IPS-18a (cell line): ENCODE measurements at regions not wholly inside any gene's neighbourhood (a gene's known extent, or its start where the extent isn't known, plus 50 kb on each side); places are given as distances from the start of the nearest gene placed in this dataset.
"Not testable (repeated sequence)": the region's sequence is repeated elsewhere in the genome, so short reads cannot be mapped to it uniquely, and the experiment has no call there.

Experiments used
- H3K27ac ChIP-seq: one replicate; pipeline ENCODE4 v1.5.1; 2013; ENCODE audit warnings: low read length
- H3K27me3 ChIP-seq: one replicate; pipeline ENCODE4 v1.6.1; 2013; ENCODE audit warnings: mild to moderate bottlenecking, low read length; ENCODE audit not compliant: control insufficient read depth, insufficient read depth
- H3K36me3 ChIP-seq: one replicate; pipeline ENCODE4 v1.6.1; 2013; ENCODE audit warnings: low read depth, low read length; ENCODE audit not compliant: control insufficient read depth
- H3K4me1 ChIP-seq: one replicate; pipeline ENCODE4 v1.6.1; 2013; ENCODE audit warnings: low read depth, low read length; ENCODE audit not compliant: control insufficient read depth
- H3K4me3 ChIP-seq: one replicate; pipeline ENCODE4 v1.5.1; 2013; ENCODE audit warnings: low read length
- H3K9ac ChIP-seq: one replicate; pipeline ENCODE4 v1.6.1; 2013; ENCODE audit warnings: mild to moderate bottlenecking, low read length, moderate library complexity
- H3K9me3 ChIP-seq: one replicate; pipeline ENCODE4 v1.6.1; 2013; ENCODE audit warnings: low read depth, low read length; ENCODE audit not compliant: control insufficient read depth

- Histone ChIP-seq H3K4me1 (no peaks in the 10 kb centered on the region), H3K4me3 (no peak overlapping the region)
Measured at GRCh38 chr5:115720888-115721287, 95.1 kb upstream of the TMED7 start.

GRCh38 chr5:115718927-115719326, 93.1 kb upstream of the TMED7 start:
- Histone ChIP-seq H3K27ac (no peak overlapping the region), H3K9me3 (no peaks in the 10 kb centered on the region), H3K36me3 (no peaks in the 10 kb centered on the region), H3K9ac (no peak overlapping the region), H3K27me3 (no peaks in the 10 kb centered on the region), H3K4me1 (no peaks in the 10 kb centered on the region), H3K4me3 (no peak overlapping the region)

More at GRCh38 chr5:115720888-115721287, 95.1 kb upstream of the TMED7 start:
- no peaks in the 10 kb centered on the region for H3K27me3 ChIP-seq
- H3K36me3 ChIP-seq, result no peaks in the 10 kb centered on the region
- no peaks in the 10 kb centered on the region for H3K9me3 ChIP-seq
- no peak overlapping the region for H3K9ac ChIP-seq
- H3K27ac ChIP-seq, result no peak overlapping the region

DNA sequence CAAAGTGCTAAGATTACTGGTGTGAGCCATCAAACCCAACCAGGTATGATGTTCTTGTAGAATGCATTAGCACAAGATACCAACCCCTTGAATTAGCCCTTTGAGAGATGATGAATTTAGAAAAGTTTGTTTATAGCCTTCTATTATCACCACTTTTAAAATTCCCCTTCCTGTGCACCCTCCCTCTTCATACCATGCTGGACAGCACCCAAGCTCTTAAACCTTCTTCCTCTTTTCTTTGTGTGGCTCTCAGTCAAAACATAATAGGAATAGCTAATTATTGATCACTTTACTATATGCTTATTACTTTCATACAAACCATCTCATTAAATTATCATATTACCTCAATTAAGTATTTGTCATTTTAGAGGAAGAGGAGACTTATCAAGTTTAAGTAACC, 87.6 kb upstream of the TMED7 start:
- no peaks in the 10 kb centered on the region for H3K4me1 ChIP-seq
- no peaks in the 10 kb centered on the region for H3K9me3 ChIP-seq
- no peak overlapping the region for H3K4me3 ChIP-seq
- H3K27ac ChIP-seq, result no peak overlapping the region
- H3K9ac ChIP-seq, result no peak overlapping the region
- no peaks in the 10 kb centered on the region for H3K27me3 ChIP-seq
- no peaks in the 10 kb centered on the region for H3K36me3 ChIP-seq

DNA sequence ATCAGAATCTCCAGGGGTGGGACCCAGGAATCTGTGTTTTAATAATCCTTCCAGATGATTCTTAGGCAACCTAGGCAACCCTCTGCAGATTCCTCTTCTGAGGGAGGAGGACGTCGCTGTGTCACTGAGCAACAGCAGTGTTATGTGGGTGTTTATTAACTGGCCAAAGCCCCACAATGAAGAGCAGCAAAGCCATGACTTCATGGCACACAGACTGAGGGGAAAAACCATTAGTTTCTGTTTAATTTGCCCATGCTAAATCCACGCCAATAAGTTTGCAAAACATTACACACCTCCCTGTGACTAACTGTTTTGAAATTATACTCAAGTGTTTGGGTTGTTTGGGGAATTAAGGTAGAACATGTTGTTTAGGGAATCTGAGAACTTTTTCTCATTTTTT, 83.7 kb upstream of the TMED7 start:
- H3K27me3 ChIP-seq, result no peaks in the 10 kb centered on the region

DNA sequence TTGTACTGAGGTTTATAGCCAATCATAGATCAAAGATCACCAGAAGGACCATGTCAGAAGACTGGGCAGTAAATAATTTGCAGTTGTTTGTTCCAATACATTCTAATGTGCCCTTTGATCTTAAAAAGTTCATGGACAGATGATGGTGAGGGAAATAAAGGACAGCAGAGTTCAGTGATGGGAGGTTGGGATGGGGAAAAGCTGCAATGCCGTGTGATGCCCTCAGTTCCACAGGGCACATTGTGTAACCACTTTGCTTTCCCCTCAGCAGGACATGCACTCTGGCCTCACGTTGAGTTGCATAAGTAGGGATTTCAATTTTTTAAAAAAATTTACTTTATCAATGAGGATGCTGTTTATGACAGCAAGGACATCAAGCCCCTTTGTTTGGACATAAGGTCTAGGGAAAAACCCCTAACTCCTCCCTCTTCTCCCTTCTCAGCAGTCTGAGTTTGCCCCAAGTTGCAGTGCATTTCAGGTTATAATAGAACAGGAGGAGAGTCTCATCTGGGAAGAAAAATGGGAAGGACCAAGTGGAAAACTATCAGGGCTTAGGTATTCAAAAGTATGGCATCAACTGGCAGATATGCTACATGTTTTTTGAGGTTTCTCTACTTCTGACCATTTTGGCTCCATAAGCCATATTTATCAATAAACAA, 83.1 kb upstream of the TMED7 start:
- H3K9me3 ChIP-seq, result no peaks in the 10 kb centered on the region
- H3K9ac ChIP-seq, result no peak overlapping the region
- H3K27me3 ChIP-seq, result no peaks in the 10 kb centered on the region
- H3K27ac ChIP-seq, result no peak overlapping the region
- no peak overlapping the region for H3K4me3 ChIP-seq
- H3K36me3 ChIP-seq, result no peaks in the 10 kb centered on the region
- no peaks in the 10 kb centered on the region for H3K4me1 ChIP-seq

More for the DNA sequence above, 83.7 kb upstream of the TMED7 start:
- Histone ChIP-seq H3K4me1 (no peaks in the 10 kb centered on the region), H3K27ac (no peak overlapping the region), H3K36me3 (no peaks in the 10 kb centered on the region), H3K4me3 (no peak overlapping the region), H3K9ac (no peak overlapping the region), H3K9me3 (no peaks in the 10 kb centered on the region)

DNA sequence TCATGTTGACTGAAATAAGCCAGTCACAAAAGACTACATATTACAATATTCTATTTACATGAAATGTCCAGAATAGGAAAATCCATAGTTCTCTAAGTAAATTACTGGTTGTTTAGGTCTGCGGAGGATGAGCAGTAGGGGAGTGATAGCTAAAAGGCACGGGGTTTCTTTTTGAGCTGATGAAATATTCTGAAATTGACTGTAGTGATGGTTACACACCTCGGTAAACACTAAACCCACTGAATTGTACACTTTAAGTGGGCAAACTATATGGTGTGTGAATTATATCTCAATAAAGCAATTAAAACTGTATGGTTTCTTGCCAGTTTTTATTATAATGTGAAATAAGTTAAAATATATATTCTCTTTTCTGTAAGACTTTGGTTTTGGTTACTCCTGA, 77.7 kb upstream of the TMED7 start:
- H3K27ac ChIP-seq, result no peak overlapping the region
- no peaks in the 10 kb centered on the region for H3K27me3 ChIP-seq
- H3K4me1 ChIP-seq, result no peaks in the 10 kb centered on the region
- no peaks in the 10 kb centered on the region for H3K36me3 ChIP-seq
- no peak overlapping the region for H3K4me3 ChIP-seq
- no peaks in the 10 kb centered on the region for H3K9me3 ChIP-seq
- no peak overlapping the region for H3K9ac ChIP-seq

DNA sequence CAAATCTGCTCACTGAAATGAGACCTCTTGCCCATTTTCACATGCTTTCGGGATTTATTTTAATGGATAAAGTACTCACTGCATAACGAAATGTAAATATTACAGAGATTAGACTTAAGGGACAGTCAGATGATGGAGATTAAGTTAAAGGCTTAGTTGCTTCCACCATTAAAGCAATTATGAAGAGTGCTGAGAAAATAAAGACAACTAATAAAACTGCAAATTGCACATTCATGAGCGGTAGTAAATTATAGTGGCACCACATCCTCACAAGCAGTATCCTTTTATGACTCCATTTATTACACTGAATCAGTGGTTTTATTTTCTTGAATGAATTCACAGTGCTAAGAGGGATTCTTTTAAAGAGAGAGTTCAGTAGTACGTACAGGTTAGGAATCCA, 76.2 kb upstream of the TMED7 start:
- Histone ChIP-seq H3K4me3 (no peak overlapping the region), H3K27ac (no peak overlapping the region), H3K9ac (no peak overlapping the region), H3K4me1 (no peaks in the 10 kb centered on the region), H3K36me3 (no peaks in the 10 kb centered on the region), H3K27me3 (no peaks in the 10 kb centered on the region), H3K9me3 (no peaks in the 10 kb centered on the region)

- Histone ChIP-seq H3K9ac (no peak overlapping the region), H3K36me3 (no peaks in the 10 kb centered on the region), H3K9me3 (no peaks in the 10 kb centered on the region), H3K4me1 (no peaks in the 10 kb centered on the region), H3K27me3 (no peaks in the 10 kb centered on the region), H3K27ac (no peak overlapping the region), H3K4me3 (no peak overlapping the region)
Measured at GRCh38 chr5:115699967-115700366, 74.1 kb upstream of the TMED7 start.

GRCh38 chr5:115696141-115696650, 70.4 kb upstream of the TMED7 start:
- H3K27me3 ChIP-seq, result no peaks in the 10 kb centered on the region
- H3K4me1 ChIP-seq, result no peaks in the 10 kb centered on the region
- no peaks in the 10 kb centered on the region for H3K36me3 ChIP-seq
- no peaks in the 10 kb centered on the region for H3K9me3 ChIP-seq
- H3K4me3 ChIP-seq, result no peak overlapping the region
- H3K27ac ChIP-seq, result no peak overlapping the region
- H3K9ac ChIP-seq, result no peak overlapping the region

DNA sequence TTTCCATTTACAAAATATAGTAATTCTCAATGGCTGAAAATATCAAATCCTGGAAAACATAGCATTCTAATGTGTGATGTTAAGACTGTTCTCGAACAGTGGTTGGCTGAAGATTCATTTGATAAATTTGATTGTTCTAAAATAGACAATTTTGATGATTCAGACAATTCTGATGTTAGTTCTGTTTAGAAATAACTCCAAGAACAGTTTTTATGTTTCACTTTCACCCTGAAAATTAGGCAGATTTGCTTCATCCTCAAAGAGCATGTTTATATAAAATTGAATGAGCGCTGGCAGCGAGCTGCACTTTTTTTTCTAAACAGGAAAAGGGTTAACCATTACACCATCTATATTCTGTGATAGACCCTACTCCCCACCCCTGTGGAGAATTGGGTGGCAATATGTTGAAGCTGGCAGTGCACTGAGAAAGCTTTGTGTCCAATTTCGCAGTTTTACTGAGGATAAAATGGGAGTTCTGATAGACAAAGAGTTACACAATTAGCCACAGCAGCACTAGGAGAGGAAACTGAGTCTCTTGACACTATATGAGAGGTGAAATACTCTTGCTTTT, 69.6 kb upstream of the TMED7 start:
- H3K27me3 ChIP-seq, result no peaks in the 10 kb centered on the region
- H3K4me1 ChIP-seq, result no peaks in the 10 kb centered on the region
- H3K36me3 ChIP-seq, result no peaks in the 10 kb centered on the region
- no peak overlapping the region for H3K4me3 ChIP-seq
- H3K27ac ChIP-seq, result no peak overlapping the region
- H3K9ac ChIP-seq, result no peak overlapping the region
- H3K9me3 ChIP-seq, result no peaks in the 10 kb centered on the region

DNA sequence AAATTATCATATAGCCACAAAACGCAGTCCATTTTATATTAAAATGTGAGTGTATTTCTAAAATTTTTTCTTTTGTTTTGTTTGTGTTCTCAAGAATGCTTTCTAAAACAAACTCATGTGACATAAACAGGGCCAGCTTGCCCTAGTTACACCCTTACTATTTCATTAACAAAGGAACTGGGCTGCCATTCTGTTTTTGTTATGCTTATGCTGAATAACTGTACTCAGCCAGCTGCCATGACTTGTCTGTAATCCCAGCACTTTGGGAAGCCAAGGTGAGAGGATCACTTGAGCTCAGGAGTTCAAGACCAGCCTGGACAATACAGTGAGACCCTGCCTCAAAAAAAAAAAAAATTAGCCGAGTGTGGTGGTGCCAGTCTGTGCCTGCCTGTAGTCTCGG, 66.0 kb upstream of the TMED7 start:
- not testable (repeated sequence) for H3K9ac ChIP-seq, H3K9me3 ChIP-seq, H3K27ac ChIP-seq, H3K27me3 ChIP-seq, H3K4me3 ChIP-seq, H3K36me3 ChIP-seq, H3K4me1 ChIP-seq

GRCh38 chr5:115686738-115687074, 60.9 kb upstream of the TMED7 start:
- no peaks in the 10 kb centered on the region for H3K27me3 ChIP-seq
- no peak overlapping the region for H3K9ac ChIP-seq
- no peaks in the 10 kb centered on the region for H3K36me3 ChIP-seq
- H3K4me1 ChIP-seq, result peaks cover 11% of the 10 kb centered on the region
- H3K9me3 ChIP-seq, result peaks cover 2% of the 10 kb centered on the region
- H3K4me3 ChIP-seq, result no peak overlapping the region
- no peak overlapping the region for H3K27ac ChIP-seq
